Mammary epithelial cell (primary cell): ENCODE measurements at regions not wholly inside any gene's neighbourhood (a gene's known extent, or its start where the extent isn't known, plus 50 kb on each side); places are given as distances from the start of the nearest gene placed in this dataset.

Experiments used
- CTCF ChIP-seq, 2 donors: IDR thresholded peaks in 1 of 2; conservative IDR thresholded peaks in 1 of 2; 2 replicates each; pipeline ENCODE4 v1.5.1; 2011 to 2012; ENCODE audit warnings: inconsistent platforms in 2 of 2, low read length in 2 of 2, mild to moderate bottlenecking in 2 of 2, control low read depth in 1 of 2, low read depth in 1 of 2; ENCODE audit not compliant: insufficient read depth in 1 of 2; ENCODE audit errors: extremely low read depth in 1 of 2
- EZH2 ChIP-seq: IDR thresholded peaks from 2 replicates; pipeline ENCODE4 v1.6.1; 2012; ENCODE audit warnings: low read length, inconsistent platforms, borderline replicate concordance

DNA sequence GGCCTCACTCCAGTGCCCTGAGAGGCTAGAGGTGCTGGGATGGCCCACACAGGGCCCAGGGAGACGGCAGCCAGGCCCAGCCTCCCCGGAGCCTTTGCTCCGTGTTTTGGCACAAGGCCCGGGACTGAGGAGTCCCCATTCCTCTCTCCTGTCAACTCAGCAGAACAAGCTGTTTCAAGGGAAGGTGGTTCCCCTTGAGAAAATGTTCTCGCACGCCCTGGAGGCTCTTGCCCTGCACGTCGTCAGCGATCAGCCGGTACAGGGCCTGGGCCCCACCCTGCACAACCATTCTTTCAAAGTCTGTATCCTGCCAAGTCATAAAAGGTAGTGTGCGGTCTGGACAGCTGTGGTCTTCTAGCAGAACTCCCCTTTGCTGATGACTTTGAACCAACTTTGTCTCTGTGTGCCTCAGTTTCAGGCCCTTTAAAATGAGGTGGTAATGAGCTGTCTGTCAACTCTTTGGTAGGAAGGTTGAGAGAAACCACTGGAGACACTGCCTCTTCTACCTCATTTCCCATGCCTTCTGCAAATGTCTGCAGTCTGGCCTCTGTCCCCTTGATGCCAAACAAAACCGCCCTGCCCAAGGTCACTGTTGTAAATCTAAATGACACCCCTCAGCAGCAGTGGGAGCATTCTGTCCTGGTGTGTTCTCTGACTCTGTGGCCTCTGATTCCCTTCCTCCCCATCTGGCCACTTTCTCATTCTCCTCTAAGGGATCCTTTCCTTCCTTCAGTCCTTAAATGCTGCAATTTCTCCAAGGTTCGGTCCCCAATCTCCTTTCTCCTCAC is 138.6 kb upstream of the JUN start:
- TF ChIP-seq CTCF (conservative IDR thresholded peaks at IDR 0.05 in 1 of 2, IDR thresholded peaks at IDR 0.05 in 1 of 2; ENCODE audit: extremely low read depth in 1 of 2, insufficient read depth in 1 of 2, low read depth in 1 of 2, low read length in 2 of 2) (no peak), EZH2 (no peak)
